ENCODE measurements at regions not wholly inside any gene's neighbourhood (a gene's known extent, or its start where the extent isn't known, plus 50 kb on each side); places are given as distances from the start of the nearest gene placed in this dataset.

DNA sequence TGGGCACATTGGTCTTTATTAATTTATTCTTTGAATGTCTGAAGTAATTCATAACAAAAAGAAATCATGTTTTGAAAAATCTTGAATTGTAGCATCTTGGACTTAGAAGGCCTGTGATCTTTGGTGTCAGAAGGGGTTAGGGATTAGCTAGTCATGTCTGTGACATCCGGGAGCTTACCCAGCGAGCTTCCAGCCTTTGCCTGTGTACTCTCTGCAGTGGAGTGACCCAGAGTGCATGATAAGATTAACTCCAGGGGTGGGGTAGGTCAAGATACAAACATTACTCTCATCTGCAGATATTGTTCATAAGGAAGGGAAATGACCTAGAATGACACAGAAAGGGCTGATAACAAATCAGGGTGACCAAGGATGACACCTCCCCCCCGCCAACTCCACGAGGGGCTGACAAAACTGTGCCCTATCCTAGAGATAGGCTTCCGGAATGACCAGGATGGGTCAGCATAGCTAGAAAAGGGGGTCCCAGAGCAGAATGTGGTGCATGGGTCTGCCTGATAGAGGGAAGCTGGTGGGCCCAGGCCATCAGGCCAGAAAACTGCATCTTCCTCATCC, 56.6 kb upstream of the BLCAP start:
- TF ChIP-seq, protein P1, sequence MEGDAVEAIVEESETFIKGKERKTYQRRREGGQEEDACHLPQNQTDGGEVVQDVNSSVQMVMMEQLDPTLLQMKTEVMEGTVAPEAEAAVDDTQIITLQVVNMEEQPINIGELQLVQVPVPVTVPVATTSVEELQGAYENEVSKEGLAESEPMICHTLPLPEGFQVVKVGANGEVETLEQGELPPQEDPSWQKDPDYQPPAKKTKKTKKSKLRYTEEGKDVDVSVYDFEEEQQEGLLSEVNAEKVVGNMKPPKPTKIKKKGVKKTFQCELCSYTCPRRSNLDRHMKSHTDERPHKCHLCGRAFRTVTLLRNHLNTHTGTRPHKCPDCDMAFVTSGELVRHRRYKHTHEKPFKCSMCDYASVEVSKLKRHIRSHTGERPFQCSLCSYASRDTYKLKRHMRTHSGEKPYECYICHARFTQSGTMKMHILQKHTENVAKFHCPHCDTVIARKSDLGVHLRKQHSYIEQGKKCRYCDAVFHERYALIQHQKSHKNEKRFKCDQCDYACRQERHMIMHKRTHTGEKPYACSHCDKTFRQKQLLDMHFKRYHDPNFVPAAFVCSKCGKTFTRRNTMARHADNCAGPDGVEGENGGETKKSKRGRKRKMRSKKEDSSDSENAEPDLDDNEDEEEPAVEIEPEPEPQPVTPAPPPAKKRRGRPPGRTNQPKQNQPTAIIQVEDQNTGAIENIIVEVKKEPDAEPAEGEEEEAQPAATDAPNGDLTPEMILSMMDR (IDR thresholded peaks at IDR 0.05; ENCODE audit: low read depth, low read length, poor library complexity, severe bottlenecking): no peak
- TF ChIP-seq EZH2phosphoT487 (IDR thresholded peaks at IDR 0.05; ENCODE audit: borderline replicate concordance, low read length): no peak

All from DOHH2 (cell line).